GM10248 (cell line): ENCODE measurements at regions not wholly inside any gene's neighbourhood (a gene's known extent, or its start where the extent isn't known, plus 50 kb on each side); places are given as distances from the start of the nearest gene placed in this dataset.
"Not testable (repeated sequence)": the region's sequence is repeated elsewhere in the genome, so short reads cannot be mapped to it uniquely, and the experiment has no call there.

Source experiments
- CTCF ChIA-PET: fragments of 300-600 bp; sonication (Branson Sonifier 250); formaldehyde crosslinking; extraction: SDS; loops from one replicate; lab custom pipeline; 2021; ENCODE audit warnings: antibody characterized with exemption; lab: Yijun Ruan, JAX
- POLR2A ChIA-PET: fragments of 350-650 bp; sonication (Branson Sonifier 250); formaldehyde crosslinking; extraction: SDS; loops from one replicate; lab custom pipeline; 2020; ENCODE audit warnings: antibody characterized with exemption; lab: Yijun Ruan, JAX
- DNase-seq: peaks from one replicate; pipeline ENCODE4 v3.0.0; 2012; ENCODE audit errors: extremely low spot score
- TF ChIP-seq, protein P1 (sequence below): IDR thresholded peaks from 2 replicates; pipeline ENCODE4 v1.5.1; 2012; ENCODE audit warnings: mild to moderate bottlenecking, low read depth; ENCODE audit errors: extremely low read depth, missing control alignments, control extremely low read depth

GRCh38 chr2:160752475-160753330 lies 259.1 kb upstream of the RBMS1 start:
- POLR2A ChIA-PET, result no interaction called here
- TF ChIP-seq, protein P1, sequence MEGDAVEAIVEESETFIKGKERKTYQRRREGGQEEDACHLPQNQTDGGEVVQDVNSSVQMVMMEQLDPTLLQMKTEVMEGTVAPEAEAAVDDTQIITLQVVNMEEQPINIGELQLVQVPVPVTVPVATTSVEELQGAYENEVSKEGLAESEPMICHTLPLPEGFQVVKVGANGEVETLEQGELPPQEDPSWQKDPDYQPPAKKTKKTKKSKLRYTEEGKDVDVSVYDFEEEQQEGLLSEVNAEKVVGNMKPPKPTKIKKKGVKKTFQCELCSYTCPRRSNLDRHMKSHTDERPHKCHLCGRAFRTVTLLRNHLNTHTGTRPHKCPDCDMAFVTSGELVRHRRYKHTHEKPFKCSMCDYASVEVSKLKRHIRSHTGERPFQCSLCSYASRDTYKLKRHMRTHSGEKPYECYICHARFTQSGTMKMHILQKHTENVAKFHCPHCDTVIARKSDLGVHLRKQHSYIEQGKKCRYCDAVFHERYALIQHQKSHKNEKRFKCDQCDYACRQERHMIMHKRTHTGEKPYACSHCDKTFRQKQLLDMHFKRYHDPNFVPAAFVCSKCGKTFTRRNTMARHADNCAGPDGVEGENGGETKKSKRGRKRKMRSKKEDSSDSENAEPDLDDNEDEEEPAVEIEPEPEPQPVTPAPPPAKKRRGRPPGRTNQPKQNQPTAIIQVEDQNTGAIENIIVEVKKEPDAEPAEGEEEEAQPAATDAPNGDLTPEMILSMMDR, result no peak
- DNase-seq, result no peak
- CTCF ChIA-PET, result no interaction called here

GRCh38 chr2:160753331-160753654 lies 259.7 kb upstream of the RBMS1 start:
- TF ChIP-seq, protein P1, result no peak
- DNase-seq, result no peak
- CTCF ChIA-PET, result no interaction called here
- POLR2A ChIA-PET, result no interaction called here

GRCh38 chr2:160753960-160754359 lies 260.4 kb upstream of the RBMS1 start:
- TF ChIP-seq, protein P1, result no peak
- CTCF ChIA-PET, result no interaction called here
- POLR2A ChIA-PET, result no interaction called here
- no peak for DNase-seq

GRCh38 chr2:160756481-160756880 lies 262.9 kb upstream of the RBMS1 start:
- ChIA-PET POLR2A (no interaction called here), CTCF (no interaction called here)
- DNase-seq, result no peak
- TF ChIP-seq, protein P1, result no peak

DNA sequence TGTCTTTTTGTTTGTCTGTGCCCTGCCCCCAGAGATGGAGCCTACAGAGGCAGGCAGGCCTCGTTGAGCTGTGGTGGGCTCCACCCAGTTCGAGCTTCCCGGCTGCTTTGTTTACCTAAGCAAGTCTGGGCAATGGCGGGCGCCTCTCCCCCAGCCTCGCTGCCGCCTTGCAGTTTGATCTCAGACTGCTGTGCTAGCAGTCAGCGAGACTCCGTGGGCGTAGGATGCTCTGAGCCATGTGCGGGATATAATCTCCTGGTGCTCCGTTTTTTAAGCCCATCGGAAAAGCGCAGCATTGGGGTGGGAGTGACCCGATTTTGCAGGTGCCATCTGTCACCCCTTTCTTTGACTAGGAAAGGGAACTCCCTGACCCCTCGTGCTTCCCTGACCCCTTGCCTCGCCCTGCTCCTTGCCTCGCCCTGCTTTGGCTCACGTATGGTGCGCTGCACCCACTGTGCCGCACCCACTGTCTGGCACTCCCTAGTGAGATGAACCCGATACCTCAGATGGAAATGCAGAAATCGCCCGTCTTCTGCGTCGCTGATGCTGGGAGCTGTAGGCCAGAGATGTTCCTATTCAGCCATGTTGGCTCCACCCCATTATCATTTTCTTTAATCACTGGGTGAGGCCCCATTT lies 269.0 kb upstream of the RBMS1 start:
- POLR2A ChIA-PET, DNase-seq, CTCF ChIA-PET: not testable (repeated sequence)

- CTCF ChIA-PET, result no interaction called here
- POLR2A ChIA-PET, result no interaction called here
- no peak for DNase-seq
- TF ChIP-seq, protein P1, result no peak
These were observed 289.9 kb upstream of the RBMS1 start for GRCh38 chr2:160783474-160783873.

- ChIA-PET POLR2A (no interaction called here), CTCF (no interaction called here)
- TF ChIP-seq, protein P1, result no peak
- no peak for DNase-seq
These were observed 290.4 kb upstream of the RBMS1 start for GRCh38 chr2:160784034-160784433.
